ENCODE measurements at regions not wholly inside any gene's neighbourhood (a gene's known extent, or its start where the extent isn't known, plus 50 kb on each side); places are given as distances from the start of the nearest gene placed in this dataset.
A peak's percentile ranks its signal among the peaks of the same experiment; 100 is the strongest.

GRCh38 chr4:140251571-140251970 is 97.6 kb upstream of the MAML3 start:
- in situ Hi-C loops (cut with MboI; ENCODE audit: low sequenced_read_pairs), result loop anchor here (5.0 to 10.0 kb wide), 3 partner anchors 99 to 597 kb away; partner anchors contain the start of gene MAML3
- H3K36me3 ChIP-seq (replicated peaks), result no peaks in the 10 kb centered on the region
- DNase-seq (ENCODE audit: low spot score in 2 of 2), result no peak
- no peaks in the 10 kb centered on the region for H3K9me3 ChIP-seq
- no peaks in the 10 kb centered on the region for H3K27me3 ChIP-seq (ENCODE audit: low read depth)
- no peak overlapping the region for H3K4me3 ChIP-seq
- peaks cover 13% of the 10 kb centered on the region for H3K4me1 ChIP-seq

DNA sequence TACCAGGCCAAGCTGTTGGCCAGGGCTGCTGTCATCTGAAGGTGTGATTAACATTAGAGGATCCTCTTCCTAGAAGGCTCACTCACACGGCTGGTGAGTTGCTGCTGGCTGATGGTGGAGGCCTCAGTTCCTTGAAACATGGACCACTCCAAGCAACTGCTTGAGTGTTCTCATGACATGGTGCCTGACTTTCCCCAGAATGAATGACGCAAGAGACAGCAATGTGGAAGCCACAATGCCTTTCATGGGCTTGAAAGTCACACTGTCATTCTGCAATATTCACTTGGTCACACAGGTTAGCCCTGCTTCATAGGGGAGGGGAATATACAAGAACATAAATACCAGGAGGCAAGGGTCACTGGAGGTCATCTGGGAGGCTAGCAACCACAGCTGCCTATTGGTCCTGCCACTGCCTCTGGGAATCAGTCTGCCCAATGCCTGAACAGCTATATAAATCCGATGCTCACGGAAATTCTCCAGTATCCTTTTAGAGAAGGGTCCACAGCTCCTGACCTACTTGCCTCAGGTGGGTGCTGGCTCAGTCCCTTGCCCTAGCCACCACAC is 97.1 kb upstream of the MAML3 start:
- no peaks in the 10 kb centered on the region for H3K27me3 ChIP-seq (ENCODE audit: low read depth)
- peaks cover 13% of the 10 kb centered on the region for H3K4me1 ChIP-seq
- H3K4me3 ChIP-seq, result no peak overlapping the region
- in situ Hi-C loops (cut with MboI; ENCODE audit: low sequenced_read_pairs), result loop anchor here (5.0 to 10.0 kb wide), 3 partner anchors 99 to 596 kb away; partner anchors contain the start of gene MAML3
- H3K36me3 ChIP-seq (replicated peaks), result no peaks in the 10 kb centered on the region
- no peaks in the 10 kb centered on the region for H3K9me3 ChIP-seq
- DNase-seq (ENCODE audit: low spot score in 2 of 2), result no peak

- in situ Hi-C loops (cut with MboI; ENCODE audit: low sequenced_read_pairs), result no loop called here
- H3K9me3 ChIP-seq, result no peaks in the 10 kb centered on the region
- no peak for DNase-seq (ENCODE audit: low spot score in 2 of 2)
- H3K4me3 ChIP-seq, result no peak overlapping the region
- peaks cover 13% of the 10 kb centered on the region for H3K4me1 ChIP-seq
- H3K27me3 ChIP-seq (ENCODE audit: low read depth), result no peaks in the 10 kb centered on the region
- no peaks in the 10 kb centered on the region for H3K36me3 ChIP-seq (replicated peaks)
Observed at GRCh38 chr4:140249351-140249750, 95.4 kb upstream of the MAML3 start.

DNA sequence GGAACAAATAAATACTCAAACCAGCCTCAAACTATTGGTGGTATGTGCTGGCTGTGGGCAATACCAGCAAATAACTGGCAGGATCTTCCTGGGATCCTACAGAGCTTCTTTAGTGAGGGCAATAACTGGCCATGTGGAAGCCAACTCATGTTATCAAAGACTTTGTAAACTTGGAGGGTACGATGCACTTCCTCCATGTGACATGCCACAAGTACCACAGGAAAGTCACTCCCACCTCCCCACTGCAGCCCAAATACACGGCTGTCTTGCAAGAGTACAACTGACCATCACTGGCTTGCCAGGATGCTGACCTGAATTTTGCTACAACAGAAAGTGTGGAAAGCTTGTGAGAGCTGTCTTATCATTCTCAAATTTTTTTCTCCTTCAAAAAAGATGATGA is 93.3 kb upstream of the MAML3 start:
- H3K9me3 ChIP-seq, result no peaks in the 10 kb centered on the region
- in situ Hi-C loops (cut with MboI; ENCODE audit: low sequenced_read_pairs), result no loop called here
- H3K27me3 ChIP-seq (ENCODE audit: low read depth), result no peaks in the 10 kb centered on the region
- no peaks in the 10 kb centered on the region for H3K36me3 ChIP-seq (replicated peaks)
- H3K4me3 ChIP-seq, result no peak overlapping the region
- H3K4me1 ChIP-seq, result peaks cover 17% of the 10 kb centered on the region
- no peak for DNase-seq (ENCODE audit: low spot score in 2 of 2)

- in situ Hi-C loops (cut with MboI; ENCODE audit: low sequenced_read_pairs), result no loop called here
- H3K36me3 ChIP-seq (replicated peaks), result no peaks in the 10 kb centered on the region
- no peaks in the 10 kb centered on the region for H3K27me3 ChIP-seq (ENCODE audit: low read depth)
- no peak for DNase-seq (ENCODE audit: low spot score in 2 of 2)
- no peaks in the 10 kb centered on the region for H3K9me3 ChIP-seq
- H3K4me1 ChIP-seq, result peaks cover 13% of the 10 kb centered on the region
- no peak overlapping the region for H3K4me3 ChIP-seq
Observed at GRCh38 chr4:140246216-140246615, 92.2 kb upstream of the MAML3 start.

GRCh38 chr4:140244328-140244727 is 90.3 kb upstream of the MAML3 start:
- H3K36me3 ChIP-seq (replicated peaks), result no peaks in the 10 kb centered on the region
- H3K4me1 ChIP-seq, result peaks cover 13% of the 10 kb centered on the region
- no peaks in the 10 kb centered on the region for H3K27me3 ChIP-seq (ENCODE audit: low read depth)
- no peak overlapping the region for H3K4me3 ChIP-seq
- in situ Hi-C loops (cut with MboI; ENCODE audit: low sequenced_read_pairs), result no loop called here
- no peaks in the 10 kb centered on the region for H3K9me3 ChIP-seq
- DNase-seq (ENCODE audit: low spot score in 2 of 2), result no peak

DNA sequence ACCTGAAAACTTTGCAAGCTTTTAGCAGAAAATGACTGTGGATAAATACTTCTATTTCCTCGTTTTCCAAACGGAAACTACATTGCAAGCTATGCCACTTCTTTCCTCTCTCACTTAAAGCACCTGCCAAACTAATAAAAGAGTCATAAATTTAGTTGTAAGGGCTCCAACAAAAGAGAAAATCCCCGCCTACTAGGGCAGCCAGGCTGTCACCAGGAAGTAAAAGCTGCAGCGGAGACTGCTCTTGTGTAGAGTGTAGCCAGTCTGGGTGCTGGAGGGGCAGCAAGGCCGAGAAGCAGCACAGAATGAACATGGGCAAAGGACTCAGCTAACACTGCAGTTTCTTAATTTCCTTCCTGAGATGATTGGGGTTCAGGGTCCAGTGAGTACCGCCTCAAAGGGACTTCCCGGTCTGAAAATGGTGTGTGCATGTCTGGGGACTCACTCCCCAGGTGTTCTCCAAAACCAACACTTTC is 89.3 kb upstream of the MAML3 start:
- peak; percentile 77 to 78 for DNase-seq (ENCODE audit: low spot score in 2 of 2)
- no peaks in the 10 kb centered on the region for H3K36me3 ChIP-seq (replicated peaks)
- peaks cover 18% of the 10 kb centered on the region for H3K4me1 ChIP-seq
- H3K9me3 ChIP-seq, result no peaks in the 10 kb centered on the region
- peak overlapping the region; percentile 13 for H3K4me3 ChIP-seq
- H3K27me3 ChIP-seq (ENCODE audit: low read depth), result no peaks in the 10 kb centered on the region
- in situ Hi-C loops (cut with MboI; ENCODE audit: low sequenced_read_pairs), result no loop called here

- DNase-seq (ENCODE audit: low spot score in 2 of 2), result no peak
- H3K4me3 ChIP-seq, result peak overlapping the region; percentile 13; the same call in 1 of the 2 replicates
Observed at GRCh38 chr4:140242357-140243277, 88.6 kb upstream of the MAML3 start.

GRCh38 chr4:140240237-140240636 is 86.3 kb upstream of the MAML3 start:
- Histone ChIP-seq H3K9me3 (no peaks in the 10 kb centered on the region), H3K4me1 (peaks cover 29% of the 10 kb centered on the region), H3K4me3 (no peak overlapping the region), H3K27me3 (ENCODE audit: low read depth) (no peaks in the 10 kb centered on the region), H3K36me3 (replicated peaks) (no peaks in the 10 kb centered on the region)
- no peak for DNase-seq (ENCODE audit: low spot score in 2 of 2)
- in situ Hi-C loops (cut with MboI; ENCODE audit: low sequenced_read_pairs), result no loop called here

More at GRCh38 chr4:140242357-140243277, 88.6 kb upstream of the MAML3 start:
- Histone ChIP-seq H3K9me3 (no peaks in the 10 kb centered on the region), H3K4me1 (peaks cover 25% of the 10 kb centered on the region), H3K27me3 (ENCODE audit: low read depth) (no peaks in the 10 kb centered on the region), H3K36me3 (replicated peaks) (no peaks in the 10 kb centered on the region)
- in situ Hi-C loops (cut with MboI; ENCODE audit: low sequenced_read_pairs), result no loop called here

DNA sequence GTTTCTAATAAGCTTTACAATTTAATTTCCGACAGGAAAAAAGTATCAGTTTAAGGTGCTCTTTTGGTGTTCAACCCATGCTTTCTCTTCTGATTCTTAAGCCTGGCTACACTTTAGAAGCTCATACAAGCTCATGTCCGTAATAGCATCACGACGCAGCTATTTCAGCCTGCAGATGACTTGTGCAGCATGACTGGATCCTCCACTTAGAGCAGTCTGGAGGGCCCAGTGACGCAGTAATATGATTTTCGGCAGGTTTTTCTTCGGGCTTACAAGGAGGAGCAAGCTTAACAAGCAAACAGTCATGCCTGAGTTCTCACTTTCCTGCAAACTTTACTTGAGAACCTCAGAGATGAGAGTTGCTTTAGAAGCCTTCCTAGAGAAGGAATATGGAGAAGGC is 85.3 kb upstream of the MAML3 start:
- no peak for DNase-seq (ENCODE audit: low spot score in 2 of 2)
- Histone ChIP-seq H3K36me3 (replicated peaks) (no peaks in the 10 kb centered on the region), H3K27me3 (ENCODE audit: low read depth) (no peaks in the 10 kb centered on the region), H3K4me1 (peaks cover 29% of the 10 kb centered on the region), H3K9me3 (no peaks in the 10 kb centered on the region), H3K4me3 (no peak overlapping the region)
- in situ Hi-C loops (cut with MboI; ENCODE audit: low sequenced_read_pairs), result no loop called here

DNA sequence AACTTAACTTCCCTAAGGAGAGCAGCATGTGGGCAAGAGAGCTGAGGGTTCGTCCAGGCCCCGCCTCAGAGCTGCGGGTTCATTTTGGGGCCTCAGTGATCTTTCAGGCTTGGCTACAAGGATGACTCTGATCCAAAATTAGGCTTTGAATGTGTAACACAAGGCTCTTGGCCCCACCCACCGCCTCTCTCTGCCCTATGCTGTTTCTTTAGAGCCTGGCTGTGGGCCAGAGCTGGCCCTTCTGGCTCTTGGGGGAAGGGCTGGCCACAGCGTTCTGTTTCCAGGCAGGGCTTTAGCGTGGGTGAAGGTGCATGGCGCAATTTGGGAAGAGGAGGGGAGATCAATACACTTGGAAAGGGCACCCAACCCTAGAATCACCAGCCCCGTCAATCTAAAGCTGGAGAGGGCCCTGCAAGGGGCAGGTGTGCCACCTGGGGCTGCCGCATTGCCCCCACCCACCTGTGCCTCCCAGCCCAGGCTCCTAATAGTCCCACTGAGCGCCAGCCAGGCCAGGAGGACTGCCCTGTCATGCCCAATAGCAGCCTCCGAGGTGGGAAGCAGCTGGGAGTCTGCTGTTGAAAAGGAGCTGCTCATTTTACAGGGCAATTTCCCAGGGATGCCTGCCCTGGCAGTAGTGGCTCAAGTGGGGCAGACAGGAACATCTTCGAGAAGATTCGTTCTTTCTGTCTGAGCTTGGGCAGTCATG is 84.5 kb upstream of the MAML3 start:
- Histone ChIP-seq H3K27me3 (ENCODE audit: low read depth) (no peaks in the 10 kb centered on the region), H3K36me3 (replicated peaks) (no peaks in the 10 kb centered on the region), H3K4me1 (peaks cover 26% of the 10 kb centered on the region), H3K4me3 (no peak overlapping the region), H3K9me3 (no peaks in the 10 kb centered on the region)
- in situ Hi-C loops (cut with MboI; ENCODE audit: low sequenced_read_pairs), result no loop called here
- DNase-seq (ENCODE audit: low spot score in 2 of 2), result peak; percentile 75 to 88

GRCh38 chr4:140237616-140238350 is 83.8 kb upstream of the MAML3 start:
- H3K36me3 ChIP-seq (replicated peaks), result no peaks in the 10 kb centered on the region
- H3K27me3 ChIP-seq (ENCODE audit: low read depth), result no peaks in the 10 kb centered on the region
- peaks cover 19% of the 10 kb centered on the region for H3K4me1 ChIP-seq
- no peaks in the 10 kb centered on the region for H3K9me3 ChIP-seq
- no peak overlapping the region for H3K4me3 ChIP-seq
- in situ Hi-C loops (cut with MboI; ENCODE audit: low sequenced_read_pairs), result no loop called here
- DNase-seq (ENCODE audit: low spot score in 2 of 2), result peak; percentile 88 to 92

DNA sequence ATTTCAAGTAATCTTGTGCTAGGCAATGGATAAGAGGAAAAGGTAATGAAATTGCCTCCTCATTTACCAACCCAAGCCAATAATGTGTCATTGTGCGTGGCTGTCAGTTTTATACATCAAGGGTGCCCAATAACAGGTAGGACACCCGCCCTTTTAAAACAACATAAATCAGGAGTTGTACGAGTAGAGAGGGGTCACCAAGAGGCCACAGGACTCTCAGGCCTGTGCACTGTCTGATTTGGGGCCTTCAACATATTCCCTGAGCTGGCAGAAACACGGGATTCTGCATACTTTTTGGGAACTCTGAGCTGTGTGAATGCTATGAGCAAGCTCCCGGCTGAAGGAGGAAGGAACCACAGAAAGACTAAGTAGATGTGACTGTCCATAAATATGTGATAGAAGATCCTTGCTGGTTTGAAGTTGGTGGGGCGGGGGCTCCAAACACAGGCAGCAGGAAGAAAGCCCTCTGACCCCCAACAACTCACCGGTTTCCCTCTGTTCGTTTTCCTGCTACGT is 82.7 kb upstream of the MAML3 start:
- no peaks in the 10 kb centered on the region for H3K27me3 ChIP-seq (ENCODE audit: low read depth)
- H3K4me3 ChIP-seq, result no peak overlapping the region
- H3K4me1 ChIP-seq, result peaks cover 16% of the 10 kb centered on the region
- DNase-seq (ENCODE audit: low spot score in 2 of 2), result no peak
- no peaks in the 10 kb centered on the region for H3K9me3 ChIP-seq
- in situ Hi-C loops (cut with MboI; ENCODE audit: low sequenced_read_pairs), result no loop called here
- H3K36me3 ChIP-seq (replicated peaks), result no peaks in the 10 kb centered on the region
